ENCODE measurements at regions not wholly inside any gene's neighbourhood (a gene's known extent, or its start where the extent isn't known, plus 50 kb on each side); places are given as distances from the start of the nearest gene placed in this dataset.

DNA sequence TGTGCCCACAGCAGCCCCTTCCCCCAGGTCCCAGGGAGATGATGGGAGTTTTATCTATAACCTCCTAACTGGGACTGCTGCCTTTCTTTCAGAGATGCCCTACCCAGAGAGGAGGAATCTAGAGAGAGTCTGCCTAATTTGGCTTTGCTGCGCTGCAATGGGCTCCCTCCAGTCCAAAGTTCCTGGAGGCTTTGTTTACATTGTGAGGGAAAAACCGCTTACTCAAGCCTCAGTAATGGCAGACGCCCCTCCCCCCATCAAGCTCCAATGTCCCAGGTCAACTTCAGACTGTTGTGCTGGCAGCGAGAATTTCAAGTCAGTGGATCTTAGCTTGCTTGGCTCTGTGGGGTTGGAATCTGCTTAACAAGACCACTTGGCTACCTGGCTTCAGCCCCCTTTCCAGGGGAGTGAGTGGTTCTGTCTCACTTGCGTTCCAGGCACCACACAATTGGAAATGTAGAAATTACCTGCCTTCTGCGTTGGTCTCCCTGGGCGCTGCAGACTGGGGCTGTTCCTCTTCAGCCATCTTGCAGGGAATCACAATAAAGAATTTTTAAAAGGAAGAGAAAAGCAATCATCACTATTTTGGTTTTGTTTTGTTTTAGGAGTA, 262.5 kb downstream of the FOXG1 start:
- Histone ChIP-seq H3K27me3 (no peaks in the 10 kb centered on the region), H3K36me3 (no peaks in the 10 kb centered on the region), H3K4me3 (no peak overlapping the region), H3K4me1 (no peaks in the 10 kb centered on the region), H3K9me3 (no peaks in the 10 kb centered on the region), H3K27ac (no peak overlapping the region)
- intact Hi-C loops (cut with DNase I) = no loop called here
- no peak for DNase-seq
- ATAC-seq = no peak
- TF ChIP-seq, protein P1, sequence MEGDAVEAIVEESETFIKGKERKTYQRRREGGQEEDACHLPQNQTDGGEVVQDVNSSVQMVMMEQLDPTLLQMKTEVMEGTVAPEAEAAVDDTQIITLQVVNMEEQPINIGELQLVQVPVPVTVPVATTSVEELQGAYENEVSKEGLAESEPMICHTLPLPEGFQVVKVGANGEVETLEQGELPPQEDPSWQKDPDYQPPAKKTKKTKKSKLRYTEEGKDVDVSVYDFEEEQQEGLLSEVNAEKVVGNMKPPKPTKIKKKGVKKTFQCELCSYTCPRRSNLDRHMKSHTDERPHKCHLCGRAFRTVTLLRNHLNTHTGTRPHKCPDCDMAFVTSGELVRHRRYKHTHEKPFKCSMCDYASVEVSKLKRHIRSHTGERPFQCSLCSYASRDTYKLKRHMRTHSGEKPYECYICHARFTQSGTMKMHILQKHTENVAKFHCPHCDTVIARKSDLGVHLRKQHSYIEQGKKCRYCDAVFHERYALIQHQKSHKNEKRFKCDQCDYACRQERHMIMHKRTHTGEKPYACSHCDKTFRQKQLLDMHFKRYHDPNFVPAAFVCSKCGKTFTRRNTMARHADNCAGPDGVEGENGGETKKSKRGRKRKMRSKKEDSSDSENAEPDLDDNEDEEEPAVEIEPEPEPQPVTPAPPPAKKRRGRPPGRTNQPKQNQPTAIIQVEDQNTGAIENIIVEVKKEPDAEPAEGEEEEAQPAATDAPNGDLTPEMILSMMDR (IDR thresholded peaks at IDR 0.05) = no peak

DNA sequence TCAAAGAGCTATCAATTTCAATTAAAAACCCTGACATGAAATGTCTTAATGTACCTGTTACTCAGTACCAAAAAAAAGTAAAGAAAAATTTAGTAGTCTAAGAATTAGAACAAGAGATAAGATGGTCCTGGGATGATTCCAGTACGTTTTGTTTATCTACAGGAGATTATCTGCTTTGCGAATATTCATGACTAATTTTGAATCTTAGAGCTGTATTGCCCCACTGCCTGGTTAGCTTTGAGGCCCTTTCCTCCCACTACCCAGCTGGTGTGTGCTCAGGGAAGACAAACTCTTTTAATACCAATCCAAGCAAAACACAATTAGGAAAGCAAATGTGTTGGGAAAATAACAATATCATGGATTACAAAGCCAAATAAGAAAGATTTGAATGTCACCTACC, 263.5 kb downstream of the FOXG1 start:
- H3K27ac ChIP-seq = no peak overlapping the region
- H3K4me1 ChIP-seq = no peaks in the 10 kb centered on the region
- intact Hi-C loops (cut with DNase I) = no loop called here
- no peak for DNase-seq
- no peaks in the 10 kb centered on the region for H3K9me3 ChIP-seq
- TF ChIP-seq, protein P1 (IDR thresholded peaks at IDR 0.05) = no peak
- H3K36me3 ChIP-seq = no peaks in the 10 kb centered on the region
- no peak for ATAC-seq
- H3K4me3 ChIP-seq = no peak overlapping the region
- H3K27me3 ChIP-seq = no peaks in the 10 kb centered on the region

DNA sequence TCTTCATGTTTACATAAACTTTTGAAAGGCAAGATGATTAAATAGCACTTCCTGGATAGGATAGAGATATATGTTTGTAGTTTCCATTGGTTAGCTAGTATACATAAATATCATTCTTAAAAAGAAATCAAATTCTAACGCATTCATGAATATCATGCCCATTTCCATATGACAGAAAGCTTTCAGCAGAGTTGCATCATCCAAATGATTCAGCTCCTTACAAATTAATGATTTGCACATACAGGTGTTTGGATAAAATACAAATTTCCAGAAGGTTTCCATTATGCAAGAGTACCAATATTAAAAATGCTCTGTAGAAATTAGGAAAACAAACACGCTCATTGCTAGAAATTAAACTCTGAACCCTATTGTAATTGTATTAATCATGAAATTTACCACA, 264.4 kb downstream of the FOXG1 start:
- no peak for DNase-seq
- Histone ChIP-seq H3K9me3 (no peaks in the 10 kb centered on the region), H3K36me3 (no peaks in the 10 kb centered on the region), H3K27me3 (no peaks in the 10 kb centered on the region), H3K4me1 (no peaks in the 10 kb centered on the region), H3K4me3 (no peak overlapping the region), H3K27ac (no peak overlapping the region)
- intact Hi-C loops (cut with DNase I) = no loop called here
- ATAC-seq = no peak
- TF ChIP-seq, protein P1 (IDR thresholded peaks at IDR 0.05) = no peak

DNA sequence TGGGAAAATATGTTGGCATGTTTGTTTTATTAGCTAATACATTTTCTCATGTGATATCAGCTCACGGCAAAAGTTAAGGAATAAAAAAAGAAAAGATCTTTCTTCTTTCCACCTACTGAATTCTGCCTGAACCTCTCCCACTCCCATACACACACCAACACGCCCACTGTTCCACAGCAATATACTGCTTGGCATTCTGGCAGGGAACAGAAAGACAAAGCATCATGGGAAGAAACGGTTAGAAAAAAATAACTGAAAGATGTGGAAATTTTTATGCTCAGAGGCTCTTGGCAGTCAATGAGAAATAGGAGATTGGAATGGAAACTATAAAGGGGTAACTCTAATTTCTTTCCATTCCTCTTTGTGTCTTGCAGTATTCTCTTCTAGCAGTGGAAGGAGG, 268.5 kb downstream of the FOXG1 start:
- no peak for DNase-seq
- TF ChIP-seq, protein P1 (IDR thresholded peaks at IDR 0.05) = no peak
- Histone ChIP-seq H3K4me1 (no peaks in the 10 kb centered on the region), H3K36me3 (no peaks in the 10 kb centered on the region), H3K4me3 (no peak overlapping the region), H3K27me3 (no peaks in the 10 kb centered on the region), H3K27ac (no peak overlapping the region), H3K9me3 (no peaks in the 10 kb centered on the region)
- ATAC-seq = no peak
- intact Hi-C loops (cut with DNase I) = no loop called here

DNA sequence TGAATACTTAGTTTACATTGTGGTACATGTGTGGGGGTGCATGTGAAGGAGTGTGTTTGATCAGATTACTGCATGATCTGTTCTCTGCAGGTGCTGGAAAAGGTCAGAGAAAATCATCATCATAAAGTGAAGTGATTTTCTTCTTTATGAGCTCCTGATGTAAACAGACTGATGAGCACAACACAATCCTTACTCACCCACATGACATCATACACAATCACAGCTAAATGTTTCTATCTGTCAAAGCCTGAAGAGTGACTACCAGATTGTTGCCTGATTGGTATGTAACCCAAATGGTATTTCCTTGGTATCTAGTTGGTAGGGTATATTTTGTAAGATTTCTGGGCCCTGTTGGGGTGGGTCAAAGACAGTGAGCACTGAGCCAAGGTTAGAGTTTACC, 270.8 kb downstream of the FOXG1 start:
- TF ChIP-seq, protein P1 (IDR thresholded peaks at IDR 0.05) = no peak
- Histone ChIP-seq H3K27me3 (no peaks in the 10 kb centered on the region), H3K36me3 (no peaks in the 10 kb centered on the region), H3K4me3 (no peak overlapping the region), H3K4me1 (no peaks in the 10 kb centered on the region), H3K9me3 (no peaks in the 10 kb centered on the region), H3K27ac (no peak overlapping the region)
- intact Hi-C loops (cut with DNase I) = no loop called here
- DNase-seq (no peak), ATAC-seq (no peak)

DNA sequence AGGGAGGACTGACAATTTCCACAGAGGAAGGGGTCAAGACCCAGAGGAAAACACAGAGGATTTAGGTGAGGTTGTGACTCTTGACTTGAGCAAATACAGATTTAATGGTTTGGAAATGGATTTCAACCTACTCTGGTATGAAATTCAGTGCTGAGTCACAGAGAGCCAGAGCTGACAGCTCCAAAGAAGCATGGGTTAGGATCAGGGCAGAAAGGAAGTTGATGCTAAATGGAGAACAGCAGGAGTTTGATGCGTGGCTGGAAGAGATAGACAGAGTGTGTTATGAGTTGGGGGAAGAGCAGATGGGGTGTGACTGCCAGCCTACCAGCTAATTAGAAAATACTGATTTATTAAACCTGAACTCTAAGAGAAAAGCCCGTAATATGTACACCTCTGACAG, 272.6 kb downstream of the FOXG1 start:
- intact Hi-C loops (cut with DNase I) = no loop called here
- no peaks in the 10 kb centered on the region for H3K27me3 ChIP-seq
- ATAC-seq (no peak), DNase-seq (no peak)
- TF ChIP-seq, protein P1 (IDR thresholded peaks at IDR 0.05) = no peak
- H3K27ac ChIP-seq = no peak overlapping the region
- H3K36me3 ChIP-seq = no peaks in the 10 kb centered on the region
- H3K4me1 ChIP-seq = no peaks in the 10 kb centered on the region
- H3K9me3 ChIP-seq = no peaks in the 10 kb centered on the region
- H3K4me3 ChIP-seq = no peak overlapping the region

Data from upper lobe of right lung (tissue), 1 donor.